Urothelium cell line (cell line): ENCODE measurements at regions not wholly inside any gene's neighbourhood (a gene's known extent, or its start where the extent isn't known, plus 50 kb on each side); places are given as distances from the start of the nearest gene placed in this dataset.

Source experiments
- DNase-seq: peaks from one replicate; pipeline ENCODE4 v3.0.0; 2011; ENCODE audit warnings: low spot score, mixed read lengths
- FAIRE-seq: peaks from 2 replicates; lab custom pipeline; 2011; peaks lifted over from hg19 to GRCh38; lab: Jason Lieb, UNC

- no peak for DNase-seq
- FAIRE-seq, result no peak
Measured at GRCh38 chr3:168272343-168272985, 176.7 kb upstream of the GOLIM4 start.

DNA sequence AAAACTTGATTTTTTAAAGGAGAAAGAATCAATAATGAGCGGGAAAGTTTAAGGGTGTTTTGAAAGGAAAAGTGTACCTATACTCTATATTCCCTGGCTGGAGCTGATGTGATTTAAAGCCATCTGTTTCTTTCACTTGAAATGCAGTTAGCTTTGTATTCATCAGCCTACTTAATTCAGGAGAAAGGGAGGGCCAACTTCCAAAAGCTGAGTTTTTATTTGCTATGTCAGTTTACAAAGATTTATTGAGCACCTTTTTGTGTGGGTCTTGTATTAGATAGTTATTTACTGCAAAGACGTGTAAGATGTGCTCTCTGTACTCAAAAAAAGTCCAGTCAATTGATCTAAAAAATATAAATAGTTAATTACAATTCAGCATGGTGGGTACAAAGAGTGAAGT, 176.2 kb upstream of the GOLIM4 start:
- DNase-seq (no peak), FAIRE-seq (no peak)

GRCh38 chr3:168269001-168269400, 173.3 kb upstream of the GOLIM4 start:
- DNase-seq, result no peak
- FAIRE-seq, result no peak

DNA sequence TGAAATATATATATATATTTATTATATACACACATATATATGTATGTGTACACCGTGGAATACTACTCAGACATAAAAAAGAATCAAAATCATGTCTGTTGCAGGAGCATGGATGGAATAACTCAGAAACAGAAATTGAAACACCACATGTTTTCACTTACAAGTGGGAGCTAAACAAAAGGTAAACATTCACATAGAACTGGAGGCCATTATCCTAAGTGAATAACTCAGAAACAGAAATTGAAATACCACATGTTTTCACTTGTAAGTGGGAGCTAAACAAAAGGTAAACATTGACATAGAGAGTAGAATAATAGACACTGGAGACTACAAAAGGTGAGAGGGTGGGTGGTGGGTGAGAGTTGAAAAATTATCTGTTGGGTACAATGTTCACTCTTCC, 171.5 kb upstream of the GOLIM4 start:
- FAIRE-seq, result no peak

GRCh38 chr3:168266335-168266734, 170.6 kb upstream of the GOLIM4 start:
- FAIRE-seq, result no peak

More for the DNA sequence above, 171.5 kb upstream of the GOLIM4 start:
- no peak for DNase-seq

DNA sequence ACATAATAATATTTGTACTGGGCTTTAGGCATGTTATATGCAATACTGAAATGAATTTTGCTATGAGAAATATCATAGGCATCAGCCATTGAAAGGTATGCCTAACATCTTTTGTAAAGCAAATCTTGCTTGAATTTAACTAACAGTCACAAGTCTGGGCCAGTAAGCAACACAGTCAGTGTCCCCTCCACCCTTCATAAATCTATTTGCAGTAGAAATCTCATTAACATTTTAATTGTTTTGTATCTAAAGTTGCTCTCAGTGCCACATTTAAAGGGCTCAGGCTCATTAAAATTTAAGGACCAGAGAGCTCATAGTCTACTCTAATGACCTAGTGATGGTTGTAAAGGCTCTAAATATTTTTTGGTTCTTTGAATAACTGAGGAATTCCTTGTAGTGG, 167.2 kb upstream of the GOLIM4 start:
- FAIRE-seq (no peak), DNase-seq (no peak)

More at GRCh38 chr3:168266335-168266734, 170.6 kb upstream of the GOLIM4 start:
- no peak for DNase-seq

- DNase-seq, result no peak
- FAIRE-seq, result no peak
Measured at GRCh38 chr3:168260859-168261258, 165.1 kb upstream of the GOLIM4 start.

GRCh38 chr3:168251371-168251770, 155.6 kb upstream of the GOLIM4 start:
- no peak for DNase-seq

GRCh38 chr3:168250415-168250861, 154.7 kb upstream of the GOLIM4 start:
- FAIRE-seq (no peak), DNase-seq (no peak)

More at GRCh38 chr3:168251371-168251770, 155.6 kb upstream of the GOLIM4 start:
- no peak for FAIRE-seq

DNA sequence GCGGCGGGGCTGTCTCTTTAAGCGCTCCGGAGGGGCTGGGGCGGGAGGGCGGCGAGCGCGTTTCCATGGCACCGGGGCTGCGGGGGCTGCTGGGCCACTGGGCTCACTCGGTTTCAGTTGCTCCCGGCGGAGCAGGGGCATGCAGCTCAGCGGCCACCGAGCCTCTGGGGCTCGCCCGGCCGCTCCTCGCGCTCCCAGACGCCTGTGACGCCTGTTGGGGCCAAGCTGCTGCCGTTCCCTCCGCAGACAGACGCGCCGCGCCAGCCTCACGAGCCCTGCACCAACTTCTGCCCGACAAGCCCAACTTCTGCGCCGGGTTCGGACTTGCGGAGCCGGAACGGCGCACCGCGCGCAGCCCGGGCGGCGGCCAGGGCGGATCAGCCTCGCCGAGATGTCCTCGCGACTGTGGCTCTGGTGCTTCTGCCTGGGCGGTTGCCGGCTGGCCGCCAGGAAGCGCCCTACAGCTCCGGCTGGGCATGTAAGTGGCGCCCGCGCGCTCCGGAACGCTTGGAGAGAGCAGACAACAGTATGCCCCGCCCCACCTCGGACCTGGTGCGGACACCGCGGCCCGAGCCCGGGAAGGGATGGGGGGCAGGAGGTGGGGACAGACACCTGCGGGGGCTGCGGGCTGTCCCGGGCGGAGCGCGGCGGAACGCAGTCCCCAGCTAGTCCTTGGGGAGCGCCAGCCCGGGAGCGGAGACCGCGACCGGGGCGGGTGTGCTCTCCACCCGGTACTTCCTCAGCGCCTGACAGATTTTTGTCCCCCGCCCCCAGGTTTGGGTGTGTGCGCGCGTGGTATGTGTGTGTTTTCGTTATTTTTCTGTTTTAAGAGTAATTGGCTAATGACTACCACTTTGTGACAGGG, 154.1 kb upstream of the GOLIM4 start:
- DNase-seq, result peak; percentile 50
- no peak for FAIRE-seq

DNA sequence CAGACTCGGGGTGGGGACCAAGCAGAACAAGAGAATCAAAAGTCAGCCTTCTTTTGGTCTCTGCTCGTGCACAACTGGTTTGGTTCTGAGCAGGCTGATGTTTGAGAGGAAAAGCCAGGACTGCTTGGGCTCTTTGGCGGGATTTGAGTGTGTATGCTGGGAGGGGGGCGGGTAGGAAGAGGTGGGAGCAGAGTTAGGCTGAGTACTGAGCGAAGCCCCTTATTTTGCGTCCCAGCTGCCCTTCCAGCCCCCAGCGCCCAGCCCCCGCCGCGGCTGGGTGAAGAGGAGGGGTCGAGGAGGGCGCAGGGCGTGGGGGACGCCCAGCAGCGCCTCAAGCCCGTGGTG, 153.5 kb upstream of the GOLIM4 start:
- DNase-seq (peak; percentile 6), FAIRE-seq (no peak)

- DNase-seq (peak; percentile 51), FAIRE-seq (peak; percentile 27)
Measured at GRCh38 chr3:168248383-168249204, 152.9 kb upstream of the GOLIM4 start.

- FAIRE-seq (no peak), DNase-seq (no peak)
Measured at GRCh38 chr3:168241156-168241555, 145.4 kb upstream of the GOLIM4 start.

- DNase-seq (no peak), FAIRE-seq (no peak)
Measured at GRCh38 chr3:168239287-168239686, 143.6 kb upstream of the GOLIM4 start.

GRCh38 chr3:168233001-168233400, 137.3 kb upstream of the GOLIM4 start:
- DNase-seq (no peak), FAIRE-seq (no peak)

- FAIRE-seq, result no peak
- no peak for DNase-seq
Measured at GRCh38 chr3:168223085-168223484, 127.4 kb upstream of the GOLIM4 start.

DNA sequence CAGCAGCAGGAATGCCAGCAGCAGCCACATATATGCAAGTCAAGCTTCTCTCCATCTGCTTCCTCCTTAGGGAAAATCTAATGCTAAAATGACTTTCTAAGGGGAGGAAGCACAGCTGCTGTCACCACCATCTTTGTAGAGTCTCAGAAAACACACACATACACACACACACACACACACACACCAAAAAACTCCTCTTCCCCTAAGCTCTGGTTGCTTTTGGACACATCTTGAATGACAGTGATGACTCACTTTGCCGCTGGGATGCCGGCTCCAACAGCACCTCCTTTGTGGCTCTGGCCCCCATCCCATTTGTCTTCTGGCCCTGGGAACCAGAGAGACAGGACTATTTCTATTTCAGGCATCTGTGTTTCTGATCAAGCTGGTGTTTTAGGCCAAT, 124.8 kb upstream of the GOLIM4 start:
- DNase-seq (peak; percentile 9), FAIRE-seq (no peak)

- no peak for DNase-seq
- no peak for FAIRE-seq
Measured at GRCh38 chr3:168219530-168219929, 123.8 kb upstream of the GOLIM4 start.

GRCh38 chr3:168218600-168218999, 122.9 kb upstream of the GOLIM4 start:
- DNase-seq, result no peak
- no peak for FAIRE-seq

GRCh38 chr3:168216851-168217250, 121.1 kb upstream of the GOLIM4 start:
- no peak for FAIRE-seq

GRCh38 chr3:168213920-168214319, 118.2 kb upstream of the GOLIM4 start:
- DNase-seq, result no peak
- no peak for FAIRE-seq

More at GRCh38 chr3:168216851-168217250, 121.1 kb upstream of the GOLIM4 start:
- no peak for DNase-seq
